ENCODE measurements at regions not wholly inside any gene's neighbourhood (a gene's known extent, or its start where the extent isn't known, plus 50 kb on each side); places are given as distances from the start of the nearest gene placed in this dataset.

GRCh38 chr13:89733829-89734228, 1613.7 kb upstream of the MIR17HG start:
- Mint-ChIP-seq H3K27ac (no peak overlapping the region), H3K36me3 (ENCODE audit: low read depth) (no peaks in the 10 kb centered on the region), H3K4me1 (no peaks in the 10 kb centered on the region), H3K27me3 (no peaks in the 10 kb centered on the region), H3K9me3 (peaks cover 8% of the 10 kb centered on the region), H3K4me3 (no peak overlapping the region)
- ATAC-seq (ENCODE audit: low read depth) (no peak), DNase-seq (no peak)
- TF ChIP-seq, protein P1, sequence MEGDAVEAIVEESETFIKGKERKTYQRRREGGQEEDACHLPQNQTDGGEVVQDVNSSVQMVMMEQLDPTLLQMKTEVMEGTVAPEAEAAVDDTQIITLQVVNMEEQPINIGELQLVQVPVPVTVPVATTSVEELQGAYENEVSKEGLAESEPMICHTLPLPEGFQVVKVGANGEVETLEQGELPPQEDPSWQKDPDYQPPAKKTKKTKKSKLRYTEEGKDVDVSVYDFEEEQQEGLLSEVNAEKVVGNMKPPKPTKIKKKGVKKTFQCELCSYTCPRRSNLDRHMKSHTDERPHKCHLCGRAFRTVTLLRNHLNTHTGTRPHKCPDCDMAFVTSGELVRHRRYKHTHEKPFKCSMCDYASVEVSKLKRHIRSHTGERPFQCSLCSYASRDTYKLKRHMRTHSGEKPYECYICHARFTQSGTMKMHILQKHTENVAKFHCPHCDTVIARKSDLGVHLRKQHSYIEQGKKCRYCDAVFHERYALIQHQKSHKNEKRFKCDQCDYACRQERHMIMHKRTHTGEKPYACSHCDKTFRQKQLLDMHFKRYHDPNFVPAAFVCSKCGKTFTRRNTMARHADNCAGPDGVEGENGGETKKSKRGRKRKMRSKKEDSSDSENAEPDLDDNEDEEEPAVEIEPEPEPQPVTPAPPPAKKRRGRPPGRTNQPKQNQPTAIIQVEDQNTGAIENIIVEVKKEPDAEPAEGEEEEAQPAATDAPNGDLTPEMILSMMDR (IDR thresholded peaks at IDR 0.05), result no peak
- POLR2A ChIA-PET, result no interaction called here
- CTCF ChIA-PET, result no interaction called here
- intact Hi-C loops (cut with micrococcal nuclease), result no loop called here

DNA sequence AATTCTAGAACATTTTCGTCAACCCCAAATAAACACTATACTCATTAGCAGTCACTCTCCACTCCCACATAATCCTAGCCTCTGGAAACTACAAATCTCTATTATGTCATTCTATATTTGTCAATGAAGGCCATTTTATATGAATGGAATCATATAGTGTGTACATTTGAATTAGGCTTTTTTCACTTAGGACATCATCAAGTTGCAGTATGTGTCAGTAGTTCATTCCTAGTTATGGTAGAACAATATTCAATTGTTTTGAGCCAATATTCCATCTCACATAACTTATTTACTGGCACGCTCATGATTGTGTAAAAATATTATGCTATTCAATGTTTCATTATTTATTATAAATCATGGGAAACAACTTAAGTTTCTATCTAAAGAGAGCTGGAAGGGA, 1610.4 kb upstream of the MIR17HG start:
- Mint-ChIP-seq H3K27ac (no peak overlapping the region), H3K4me1 (no peaks in the 10 kb centered on the region), H3K4me3 (no peak overlapping the region), H3K27me3 (no peaks in the 10 kb centered on the region), H3K36me3 (ENCODE audit: low read depth) (no peaks in the 10 kb centered on the region), H3K9me3 (peaks cover 5% of the 10 kb centered on the region)
- CTCF ChIA-PET, result no interaction called here
- POLR2A ChIA-PET, result no interaction called here
- DNase-seq, result no peak
- TF ChIP-seq, protein P1 (IDR thresholded peaks at IDR 0.05), result no peak
- no peak for ATAC-seq (ENCODE audit: low read depth)
- intact Hi-C loops (cut with micrococcal nuclease), result no loop called here

DNA sequence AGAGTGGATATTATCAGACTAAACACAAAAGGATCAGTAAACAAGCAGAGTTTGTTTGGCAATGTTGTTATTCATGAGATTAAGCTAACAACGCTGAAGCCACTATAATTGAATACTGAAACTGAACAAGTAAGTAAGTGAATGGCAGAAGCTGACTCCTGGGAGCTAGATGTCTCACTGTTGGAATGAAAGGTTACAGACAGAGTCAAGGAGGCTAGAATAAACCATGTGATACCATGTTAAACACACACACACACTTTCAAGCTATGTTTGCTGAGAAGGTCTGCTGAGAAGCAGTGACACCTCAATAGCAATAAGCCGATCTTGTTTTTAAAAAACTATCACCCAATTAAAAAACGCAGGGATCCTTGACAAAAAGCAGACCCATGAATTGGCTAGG, 1609.4 kb upstream of the MIR17HG start:
- CTCF ChIA-PET, result no interaction called here
- TF ChIP-seq, protein P1 (IDR thresholded peaks at IDR 0.05), result no peak

GRCh38 chr13:89740994-89741685, 1606.3 kb upstream of the MIR17HG start:
- Mint-ChIP-seq H3K27ac (no peak overlapping the region), H3K27me3 (no peaks in the 10 kb centered on the region), H3K4me1 (no peaks in the 10 kb centered on the region), H3K4me3 (no peak overlapping the region), H3K9me3 (peaks cover 7% of the 10 kb centered on the region), H3K36me3 (ENCODE audit: low read depth) (no peaks in the 10 kb centered on the region)
- ChIA-PET POLR2A (no interaction called here), CTCF (no interaction called here)
- TF ChIP-seq, protein P1 (IDR thresholded peaks at IDR 0.05), result no peak
- intact Hi-C loops (cut with micrococcal nuclease), result loop anchor here (10.0 kb wide), 1 partner anchor 1796 kb away; no protein-coding TSS in a partner anchor
- ATAC-seq (ENCODE audit: low read depth) (no peak), DNase-seq (no peak)

More for the DNA sequence above, 1609.4 kb upstream of the MIR17HG start:
- Mint-ChIP-seq H3K36me3 (ENCODE audit: low read depth) (no peaks in the 10 kb centered on the region), H3K27me3 (no peaks in the 10 kb centered on the region), H3K4me3 (no peak overlapping the region), H3K27ac (no peak overlapping the region), H3K9me3 (peaks cover 3% of the 10 kb centered on the region), H3K4me1 (no peaks in the 10 kb centered on the region)
- intact Hi-C loops (cut with micrococcal nuclease), result no loop called here
- no peak for ATAC-seq (ENCODE audit: low read depth)
- no peak for DNase-seq
- POLR2A ChIA-PET, result no interaction called here

DNA sequence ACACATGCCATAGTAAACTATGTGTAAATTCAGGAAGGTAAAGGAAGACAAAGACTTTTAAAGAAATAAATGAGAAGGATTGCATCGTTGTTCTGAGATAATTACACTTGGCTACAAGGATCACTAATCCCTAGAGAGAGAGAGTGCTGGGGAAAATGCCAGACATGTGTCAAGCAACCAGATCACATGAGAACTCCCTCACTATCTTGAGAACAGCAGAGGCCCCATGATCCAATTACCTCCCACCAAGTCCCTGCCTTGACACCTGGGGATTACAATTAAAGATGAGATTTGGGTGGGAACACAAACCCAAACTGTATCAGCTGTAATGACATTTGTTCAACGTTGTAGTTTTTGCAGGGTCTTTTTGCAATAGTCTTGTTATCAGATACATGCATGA, 1600.9 kb upstream of the MIR17HG start:
- TF ChIP-seq, protein P1 (IDR thresholded peaks at IDR 0.05), result no peak
- Mint-ChIP-seq H3K27me3 (no peaks in the 10 kb centered on the region), H3K27ac (no peak overlapping the region), H3K4me1 (no peaks in the 10 kb centered on the region), H3K36me3 (ENCODE audit: low read depth) (no peaks in the 10 kb centered on the region), H3K9me3 (peaks cover 9% of the 10 kb centered on the region), H3K4me3 (no peak overlapping the region)
- ATAC-seq (ENCODE audit: low read depth), result no peak
- ChIA-PET CTCF (no interaction called here), POLR2A (no interaction called here)
- no peak for DNase-seq
- intact Hi-C loops (cut with micrococcal nuclease), result loop anchor here (10.0 kb wide), 1 partner anchor 1802 kb away; no protein-coding TSS in a partner anchor
